ENCODE measurements at regions not wholly inside any gene's neighbourhood (a gene's known extent, or its start where the extent isn't known, plus 50 kb on each side); places are given as distances from the start of the nearest gene placed in this dataset.

GRCh38 chr13:58032676-58033460 is 401.3 kb downstream of the PCDH17 start:
- no peaks in the 10 kb centered on the region for H3K9me3 ChIP-seq
- no peaks in the 10 kb centered on the region for H3K27me3 ChIP-seq
- H3K36me3 ChIP-seq, result no peaks in the 10 kb centered on the region
- no peaks in the 10 kb centered on the region for H3K4me1 ChIP-seq
- TF ChIP-seq, protein P1, sequence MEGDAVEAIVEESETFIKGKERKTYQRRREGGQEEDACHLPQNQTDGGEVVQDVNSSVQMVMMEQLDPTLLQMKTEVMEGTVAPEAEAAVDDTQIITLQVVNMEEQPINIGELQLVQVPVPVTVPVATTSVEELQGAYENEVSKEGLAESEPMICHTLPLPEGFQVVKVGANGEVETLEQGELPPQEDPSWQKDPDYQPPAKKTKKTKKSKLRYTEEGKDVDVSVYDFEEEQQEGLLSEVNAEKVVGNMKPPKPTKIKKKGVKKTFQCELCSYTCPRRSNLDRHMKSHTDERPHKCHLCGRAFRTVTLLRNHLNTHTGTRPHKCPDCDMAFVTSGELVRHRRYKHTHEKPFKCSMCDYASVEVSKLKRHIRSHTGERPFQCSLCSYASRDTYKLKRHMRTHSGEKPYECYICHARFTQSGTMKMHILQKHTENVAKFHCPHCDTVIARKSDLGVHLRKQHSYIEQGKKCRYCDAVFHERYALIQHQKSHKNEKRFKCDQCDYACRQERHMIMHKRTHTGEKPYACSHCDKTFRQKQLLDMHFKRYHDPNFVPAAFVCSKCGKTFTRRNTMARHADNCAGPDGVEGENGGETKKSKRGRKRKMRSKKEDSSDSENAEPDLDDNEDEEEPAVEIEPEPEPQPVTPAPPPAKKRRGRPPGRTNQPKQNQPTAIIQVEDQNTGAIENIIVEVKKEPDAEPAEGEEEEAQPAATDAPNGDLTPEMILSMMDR (IDR thresholded peaks at IDR 0.05), result no peak
- TF ChIP-seq POLR2AphosphoS5 (IDR thresholded peaks at IDR 0.05) (no peak), POLR2A (IDR thresholded peaks at IDR 0.05) (no peak), EP300 (IDR thresholded peaks at IDR 0.05) (no peak)
- no peak overlapping the region for H3K4me3 ChIP-seq
- 82 to 84% methylated on average over 2 of the region's 2 CpGs for WGBS, 2 donors
- DNase-seq (no peak), ATAC-seq (ENCODE audit: low FRiP score in 2 of 2) (no peak)
- no peak overlapping the region for H3K27ac ChIP-seq

DNA sequence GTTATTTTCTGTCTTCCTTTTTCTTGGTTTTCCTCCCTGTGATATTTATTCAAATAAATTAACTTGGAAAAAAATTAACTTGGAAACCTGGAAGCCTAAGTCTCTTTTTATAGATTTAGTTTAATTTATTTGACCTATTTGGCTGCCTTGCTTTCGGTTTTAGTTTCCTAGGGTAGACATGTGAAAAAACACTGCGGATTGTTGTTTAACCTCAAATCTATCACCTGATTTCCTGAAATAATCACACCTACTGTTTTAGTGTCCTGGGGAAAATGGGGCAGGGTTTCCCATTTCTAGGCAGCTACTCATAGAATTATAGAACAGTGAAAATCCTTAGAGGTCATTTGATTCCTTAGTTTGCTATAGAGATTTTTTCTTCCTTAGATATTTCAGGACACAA is 412.4 kb downstream of the PCDH17 start:
- Histone ChIP-seq H3K4me1 (no peaks in the 10 kb centered on the region), H3K36me3 (no peaks in the 10 kb centered on the region)
- WGBS, 2 donors, result 71 to 76% methylated on average over 2 of the region's 2 CpGs

DNA sequence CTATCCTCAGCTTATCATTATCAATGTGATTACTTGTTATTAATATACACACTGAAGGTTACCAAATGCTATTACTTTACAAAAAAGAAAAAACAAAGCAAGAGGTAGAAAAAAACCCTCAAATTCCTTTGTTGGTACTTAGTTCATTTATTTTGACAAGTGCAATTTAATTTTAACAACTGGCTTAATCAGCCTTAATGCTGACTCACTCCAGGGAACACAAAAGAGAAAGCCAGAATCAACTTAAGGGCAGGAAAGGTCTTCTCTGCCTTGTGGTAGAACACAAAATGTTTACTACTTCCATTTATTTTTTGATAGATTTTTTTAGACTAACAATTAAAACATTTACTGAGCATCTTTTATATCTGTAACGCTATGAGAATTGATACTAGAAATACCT is 417.1 kb downstream of the PCDH17 start:
- 86 to 97% methylated on average over 1 of the region's 1 CpG for WGBS, 2 donors
- no peak overlapping the region for H3K4me3 ChIP-seq
- H3K4me1 ChIP-seq, result no peaks in the 10 kb centered on the region
- no peaks in the 10 kb centered on the region for H3K9me3 ChIP-seq
- H3K27ac ChIP-seq, result no peak overlapping the region
- H3K36me3 ChIP-seq, result no peaks in the 10 kb centered on the region
- no peak for ATAC-seq (ENCODE audit: low FRiP score in 2 of 2)
- TF ChIP-seq EP300 (IDR thresholded peaks at IDR 0.05) (no peak), POLR2AphosphoS5 (IDR thresholded peaks at IDR 0.05) (no peak), POLR2A (IDR thresholded peaks at IDR 0.05) (no peak)
- TF ChIP-seq, protein P1 (IDR thresholded peaks at IDR 0.05), result no peak
- no peak for DNase-seq
- H3K27me3 ChIP-seq, result no peaks in the 10 kb centered on the region

More for the DNA sequence above, 412.4 kb downstream of the PCDH17 start:
- Histone ChIP-seq H3K9me3 (no peaks in the 10 kb centered on the region), H3K27ac (no peak overlapping the region), H3K4me3 (no peak overlapping the region), H3K27me3 (no peaks in the 10 kb centered on the region)
- DNase-seq (no peak), ATAC-seq (ENCODE audit: low FRiP score in 2 of 2) (no peak)
- TF ChIP-seq EP300 (IDR thresholded peaks at IDR 0.05) (no peak), POLR2AphosphoS5 (IDR thresholded peaks at IDR 0.05) (no peak)
- TF ChIP-seq, protein P1 (IDR thresholded peaks at IDR 0.05), result no peak

- no peak for ATAC-seq (ENCODE audit: low FRiP score in 2 of 2)
Measured at GRCh38 chr13:58051396-58051795, 419.9 kb downstream of the PCDH17 start.

More at GRCh38 chr13:58051396-58051795, 419.9 kb downstream of the PCDH17 start:
- no peaks in the 10 kb centered on the region for H3K27me3 ChIP-seq
- no peak overlapping the region for H3K27ac ChIP-seq
- H3K4me3 ChIP-seq, result no peak overlapping the region
- WGBS, 2 donors, result 78% methylated on average over 4 of the region's 4 CpGs
- no peaks in the 10 kb centered on the region for H3K4me1 ChIP-seq
- no peaks in the 10 kb centered on the region for H3K9me3 ChIP-seq
- H3K36me3 ChIP-seq, result no peaks in the 10 kb centered on the region
- no peak for TF ChIP-seq EP300 (IDR thresholded peaks at IDR 0.05)
- TF ChIP-seq, protein P1 (IDR thresholded peaks at IDR 0.05), result no peak
- TF ChIP-seq POLR2A (IDR thresholded peaks at IDR 0.05), result no peak
- TF ChIP-seq POLR2AphosphoS5 (IDR thresholded peaks at IDR 0.05), result no peak
- no peak for DNase-seq

Measured in upper lobe of left lung (tissue), 6 donors.